ENCODE measurements at regions not wholly inside any gene's neighbourhood (a gene's known extent, or its start where the extent isn't known, plus 50 kb on each side); places are given as distances from the start of the nearest gene placed in this dataset.

- TF ChIP-seq YY1 (IDR thresholded peaks at IDR 0.05; ENCODE audit: insufficient read depth, insufficient read length) (no peak), ZNF274 (IDR thresholded peaks at IDR 0.05; ENCODE audit: low read depth, low read length) (no peak), SUZ12 (IDR thresholded peaks at IDR 0.05; ENCODE audit: extremely low read depth, insufficient read depth, insufficient read length) (no peak)
Measured at GRCh38 chr7:153301936-153302335, 542.4 kb downstream of the ACTR3B start.

Measured in NT2/D1 (cell line).